ENCODE measurements at regions not wholly inside any gene's neighbourhood (a gene's known extent, or its start where the extent isn't known, plus 50 kb on each side); places are given as distances from the start of the nearest gene placed in this dataset.

- TF ChIP-seq MAX (IDR thresholded peaks at IDR 0.05; ENCODE audit: insufficient read depth, insufficient read length) (no peak), EZH2 (IDR thresholded peaks at IDR 0.05; ENCODE audit: borderline replicate concordance, low read depth, low read length, severe bottlenecking) (no peak), CTCF (IDR thresholded peaks at IDR 0.05; ENCODE audit: extremely low read depth in 1 of 2, insufficient read depth in 1 of 2, low read depth in 1 of 2, low read length in 2 of 2) (no peak), GATA2 (IDR thresholded peaks at IDR 0.05; ENCODE audit: insufficient read depth, insufficient read length, low read depth, low read length) (no peak)
These were observed 220.7 kb downstream of the TTC6 start for GRCh38 chr14:37816135-37816534.
